ENCODE measurements at regions not wholly inside any gene's neighbourhood (a gene's known extent, or its start where the extent isn't known, plus 50 kb on each side); places are given as distances from the start of the nearest gene placed in this dataset.
A peak's percentile ranks its signal among the peaks of the same experiment; 100 is the strongest.

- no peak overlapping the region for H3K4me2 ChIP-seq
- H3K4me3 ChIP-seq, result no peak overlapping the region
- no peaks in the 10 kb centered on the region for H4K20me1 ChIP-seq
- H3K4me1 ChIP-seq, result peaks cover 17% of the 10 kb centered on the region
- no peak overlapping the region for H3K27ac ChIP-seq
- no peak for TF ChIP-seq Cebpa-rat (IDR thresholded peaks at IDR 0.05)
- H3K9ac ChIP-seq, result no peak overlapping the region
- H3K9me3 ChIP-seq, result peaks cover 20% of the 10 kb centered on the region
- H3K27me3 ChIP-seq, result no peaks in the 10 kb centered on the region
- no peaks in the 10 kb centered on the region for H3K36me3 ChIP-seq
Measured at GRCh38 chr20:56840716-56841261, 211.7 kb downstream of the TFAP2C start.

- no peaks in the 10 kb centered on the region for H4K20me1 ChIP-seq
- H3K27me3 ChIP-seq, result no peaks in the 10 kb centered on the region
- no peak overlapping the region for H3K4me3 ChIP-seq
- no peak for TF ChIP-seq Cebpa-rat (IDR thresholded peaks at IDR 0.05)
- no peaks in the 10 kb centered on the region for H3K36me3 ChIP-seq
- H3K4me1 ChIP-seq, result peaks cover 22% of the 10 kb centered on the region
- H3K9me3 ChIP-seq, result peaks cover 20% of the 10 kb centered on the region
- no peak overlapping the region for H3K4me2 ChIP-seq
- H3K9ac ChIP-seq, result no peak overlapping the region
- no peak overlapping the region for H3K27ac ChIP-seq
Measured at GRCh38 chr20:56841346-56841908, 212.3 kb downstream of the TFAP2C start.

- Histone ChIP-seq H3K4me1 (peaks cover 22% of the 10 kb centered on the region), H3K9ac (no peak overlapping the region), H3K27ac (no peak overlapping the region), H3K4me2 (no peak overlapping the region), H3K27me3 (no peaks in the 10 kb centered on the region), H3K4me3 (no peak overlapping the region), H4K20me1 (no peaks in the 10 kb centered on the region), H3K36me3 (no peaks in the 10 kb centered on the region), H3K9me3 (peaks cover 20% of the 10 kb centered on the region)
- TF ChIP-seq Cebpa-rat (IDR thresholded peaks at IDR 0.05), result no peak
Measured at GRCh38 chr20:56842056-56842455, 212.9 kb downstream of the TFAP2C start.

GRCh38 chr20:56843386-56843785, 214.3 kb downstream of the TFAP2C start:
- TF ChIP-seq Cebpa-rat (IDR thresholded peaks at IDR 0.05), result no peak
- no peak overlapping the region for H3K4me3 ChIP-seq
- peaks cover 22% of the 10 kb centered on the region for H3K4me1 ChIP-seq
- no peak overlapping the region for H3K4me2 ChIP-seq
- no peaks in the 10 kb centered on the region for H4K20me1 ChIP-seq
- H3K9me3 ChIP-seq, result peaks cover 20% of the 10 kb centered on the region
- no peaks in the 10 kb centered on the region for H3K36me3 ChIP-seq
- H3K27ac ChIP-seq, result no peak overlapping the region
- no peak overlapping the region for H3K9ac ChIP-seq
- no peaks in the 10 kb centered on the region for H3K27me3 ChIP-seq

GRCh38 chr20:56843817-56844216, 214.7 kb downstream of the TFAP2C start:
- Histone ChIP-seq H3K36me3 (no peaks in the 10 kb centered on the region), H3K9ac (no peak overlapping the region), H3K9me3 (peaks cover 20% of the 10 kb centered on the region), H3K4me2 (no peak overlapping the region; the same call in 1 of the 2 replicates), H4K20me1 (no peaks in the 10 kb centered on the region), H3K27ac (no peak overlapping the region), H3K4me3 (no peak overlapping the region), H3K4me1 (peaks cover 22% of the 10 kb centered on the region), H3K27me3 (no peaks in the 10 kb centered on the region)
- no peak for TF ChIP-seq Cebpa-rat (IDR thresholded peaks at IDR 0.05)

- H3K27ac ChIP-seq, result no peak overlapping the region
Measured at GRCh38 chr20:56845546-56846086, 216.5 kb downstream of the TFAP2C start.

GRCh38 chr20:56848561-56848960, 219.5 kb downstream of the TFAP2C start:
- Histone ChIP-seq H3K9me3 (peaks cover under 1% of the 10 kb centered on the region; the same call in 1 of the 2 replicates), H3K4me3 (no peak overlapping the region), H3K4me1 (peaks cover 22% of the 10 kb centered on the region), H4K20me1 (no peaks in the 10 kb centered on the region), H3K4me2 (no peak overlapping the region), H3K27ac (no peak overlapping the region), H3K27me3 (no peaks in the 10 kb centered on the region), H3K9ac (no peak overlapping the region), H3K36me3 (no peaks in the 10 kb centered on the region)
- no peak for TF ChIP-seq Cebpa-rat (IDR thresholded peaks at IDR 0.05)

More at GRCh38 chr20:56845546-56846086, 216.5 kb downstream of the TFAP2C start:
- no peak overlapping the region for H3K4me3 ChIP-seq
- H3K36me3 ChIP-seq, result no peaks in the 10 kb centered on the region
- peaks cover 22% of the 10 kb centered on the region for H3K4me1 ChIP-seq
- peak overlapping the region; percentile 43; the same call in 1 of the 2 replicates for H3K4me2 ChIP-seq
- peaks cover 20% of the 10 kb centered on the region for H3K9me3 ChIP-seq
- no peak for TF ChIP-seq Cebpa-rat (IDR thresholded peaks at IDR 0.05)
- H3K9ac ChIP-seq, result no peak overlapping the region
- H3K27me3 ChIP-seq, result no peaks in the 10 kb centered on the region
- H4K20me1 ChIP-seq, result no peaks in the 10 kb centered on the region

- Histone ChIP-seq H3K4me1 (0 out of 2 replicates have a peak, but pooled peaks cover 5% of the 10 kb centered on the region), H3K4me3 (no peak overlapping the region), H3K36me3 (no peaks in the 10 kb centered on the region), H3K27me3 (no peaks in the 10 kb centered on the region), H3K9me3 (no peaks in the 10 kb centered on the region), H3K27ac (no peak overlapping the region), H3K9ac (no peak overlapping the region), H3K4me2 (no peak overlapping the region), H4K20me1 (no peaks in the 10 kb centered on the region)
- no peak for TF ChIP-seq Cebpa-rat (IDR thresholded peaks at IDR 0.05)
Measured at GRCh38 chr20:56851552-56851951, 222.4 kb downstream of the TFAP2C start.

GRCh38 chr20:56855708-56856107, 226.6 kb downstream of the TFAP2C start:
- Histone ChIP-seq H4K20me1 (no peaks in the 10 kb centered on the region), H3K4me2 (no peak overlapping the region), H3K9ac (no peak overlapping the region), H3K4me1 (peaks cover 37% of the 10 kb centered on the region), H3K27ac (no peak overlapping the region), H3K27me3 (no peaks in the 10 kb centered on the region), H3K36me3 (no peaks in the 10 kb centered on the region), H3K9me3 (no peaks in the 10 kb centered on the region), H3K4me3 (no peak overlapping the region)
- no peak for TF ChIP-seq Cebpa-rat (IDR thresholded peaks at IDR 0.05)

GRCh38 chr20:56857950-56858349, 228.8 kb downstream of the TFAP2C start:
- Histone ChIP-seq H3K4me1 (peaks cover 42% of the 10 kb centered on the region), H3K9me3 (no peaks in the 10 kb centered on the region), H3K27ac (no peak overlapping the region), H3K36me3 (no peaks in the 10 kb centered on the region), H3K4me3 (no peak overlapping the region), H3K4me2 (peak overlapping the region; percentile 57), H4K20me1 (no peaks in the 10 kb centered on the region), H3K27me3 (no peaks in the 10 kb centered on the region), H3K9ac (no peak overlapping the region)
- TF ChIP-seq Cebpa-rat (IDR thresholded peaks at IDR 0.05), result no peak

Data from BLaER1 (cell line).